GM19324 (cell line): ENCODE measurements at regions not wholly inside any gene's neighbourhood (a gene's known extent, or its start where the extent isn't known, plus 50 kb on each side); places are given as distances from the start of the nearest gene placed in this dataset.

Experiments used
- ATAC-seq: cut with Tn5 transposase; IDR thresholded peaks from one replicate; pipeline ENCODE4 v1.9.1; 2021; ENCODE audit warnings: mild to moderate bottlenecking, moderate library complexity; ENCODE audit not compliant: unreplicated experiment, low FRiP score

- ATAC-seq = no peak
These were observed 110.0 kb upstream of the TUT7 start for GRCh38 chr9:86464242-86464641.

- ATAC-seq = no peak
These were observed 106.2 kb upstream of the TUT7 start for GRCh38 chr9:86460216-86461002.

GRCh38 chr9:86459599-86460155 lies 105.5 kb upstream of the TUT7 start:
- no peak for ATAC-seq

GRCh38 chr9:86459191-86459590 lies 105.0 kb upstream of the TUT7 start:
- no peak for ATAC-seq

GRCh38 chr9:86458191-86458855 lies 104.1 kb upstream of the TUT7 start:
- ATAC-seq = no peak

GRCh38 chr9:86456416-86456815 lies 102.2 kb upstream of the TUT7 start:
- no peak for ATAC-seq

- no peak for ATAC-seq
These were observed 100.7 kb upstream of the TUT7 start for GRCh38 chr9:86454701-86455615.

GRCh38 chr9:86452201-86452828 lies 98.1 kb upstream of the TUT7 start:
- ATAC-seq = no peak

GRCh38 chr9:86449246-86449645 lies 95.0 kb upstream of the TUT7 start:
- no peak for ATAC-seq

- ATAC-seq = no peak
These were observed 91.5 kb upstream of the TUT7 start for GRCh38 chr9:86445671-86446070.

GRCh38 chr9:86443992-86444391 lies 89.8 kb upstream of the TUT7 start:
- ATAC-seq = no peak

GRCh38 chr9:86434039-86434726 lies 80.0 kb upstream of the TUT7 start:
- no peak for ATAC-seq

GRCh38 chr9:86424251-86424891 lies 70.2 kb upstream of the TUT7 start:
- ATAC-seq = no peak

GRCh38 chr9:86413971-86414880 lies 60.0 kb upstream of the TUT7 start:
- no peak for ATAC-seq

GRCh38 chr9:86410281-86410680 lies 56.1 kb upstream of the TUT7 start:
- ATAC-seq = no peak

- no peak for ATAC-seq
These were observed 53.9 kb upstream of the TUT7 start for GRCh38 chr9:86408121-86408520.

- no peak for ATAC-seq
These were observed 52.8 kb upstream of the TUT7 start for GRCh38 chr9:86407022-86407421.

GRCh38 chr9:86406366-86406765 lies 52.2 kb upstream of the TUT7 start:
- no peak for ATAC-seq
